ENCODE measurements at regions not wholly inside any gene's neighbourhood (a gene's known extent, or its start where the extent isn't known, plus 50 kb on each side); places are given as distances from the start of the nearest gene placed in this dataset.

GRCh38 chr18:46279673-46280072 lies 175.5 kb downstream of the HAUS1 start:
- H3K9me3 Mint-ChIP-seq: no peaks in the 10 kb centered on the region
- H3K27ac Mint-ChIP-seq: peak overlapping the region in 2 of 6 donors; percentile 48 to 67
- no peaks in the 10 kb centered on the region for H3K36me3 Mint-ChIP-seq
- H3K4me3 Mint-ChIP-seq: no peak overlapping the region
- no peaks in the 10 kb centered on the region for H3K27me3 Mint-ChIP-seq
- ATAC-seq (ENCODE audit: low read depth in 2 of 2) (no peak), DNase-seq (no peak)
- H3K4me1 Mint-ChIP-seq: peaks cover 0 to 11% (median 0%) of the 10 kb centered on the region in 3 donors

DNA sequence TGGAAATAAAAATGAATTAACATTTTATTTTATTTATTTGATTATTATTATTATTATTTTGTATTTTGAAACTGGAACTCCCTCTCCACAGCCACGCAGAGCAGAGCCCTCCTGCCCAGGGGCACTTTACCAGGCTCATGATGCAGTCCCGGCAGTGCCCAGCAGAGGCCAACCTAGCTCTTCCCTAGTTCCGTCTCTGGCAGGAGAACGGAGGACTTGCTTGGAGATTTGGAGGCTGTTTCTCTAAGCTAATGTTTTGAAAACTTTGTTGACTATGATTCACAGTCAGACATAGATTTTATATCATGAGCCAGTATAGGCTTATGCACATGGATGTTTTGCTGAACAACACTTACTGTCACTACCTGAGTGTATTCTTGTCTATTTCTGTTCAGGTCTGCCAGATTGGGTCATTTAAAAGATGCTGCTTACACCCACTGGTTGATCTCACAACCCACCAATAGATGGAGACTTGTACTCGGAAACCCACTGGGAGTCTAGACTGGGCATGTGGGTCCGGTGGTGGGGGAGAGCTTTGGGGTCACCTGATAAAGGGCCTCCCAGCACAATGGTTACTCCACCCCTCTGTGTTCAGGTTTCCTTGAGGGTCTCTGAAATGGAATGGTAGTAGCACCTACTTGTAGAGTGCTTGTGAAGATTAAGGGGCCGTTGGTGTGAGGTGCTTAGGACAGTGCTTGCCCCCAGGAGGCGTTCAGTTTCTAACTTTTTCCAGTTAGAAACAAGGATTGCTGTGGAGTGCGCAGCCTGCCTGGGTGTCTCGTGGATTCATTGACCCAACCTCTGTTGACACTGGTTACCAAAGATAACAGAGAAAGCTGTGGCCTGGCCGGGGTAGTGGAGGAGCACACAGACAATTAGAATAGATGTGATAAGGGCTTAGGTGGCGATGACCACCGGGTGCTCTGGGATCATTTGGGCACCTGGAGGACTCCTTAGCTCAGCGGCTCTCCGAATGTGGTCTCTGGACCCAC lies 177.3 kb downstream of the HAUS1 start:
- peak overlapping the region in 2 of 6 donors; percentile 12 to 74 for H3K27ac Mint-ChIP-seq
- no peaks in the 10 kb centered on the region for H3K27me3 Mint-ChIP-seq
- H3K4me1 Mint-ChIP-seq: peaks cover 0 to 5% (median 0%) of the 10 kb centered on the region in 3 donors
- DNase-seq: peak; percentile 33
- ATAC-seq (ENCODE audit: low read depth in 2 of 2): peak; percentile 75 to 79
- peak overlapping the region in 1 of 8 donors; percentile 57 for H3K4me3 Mint-ChIP-seq
- no peaks in the 10 kb centered on the region for H3K9me3 Mint-ChIP-seq
- no peaks in the 10 kb centered on the region for H3K36me3 Mint-ChIP-seq

DNA sequence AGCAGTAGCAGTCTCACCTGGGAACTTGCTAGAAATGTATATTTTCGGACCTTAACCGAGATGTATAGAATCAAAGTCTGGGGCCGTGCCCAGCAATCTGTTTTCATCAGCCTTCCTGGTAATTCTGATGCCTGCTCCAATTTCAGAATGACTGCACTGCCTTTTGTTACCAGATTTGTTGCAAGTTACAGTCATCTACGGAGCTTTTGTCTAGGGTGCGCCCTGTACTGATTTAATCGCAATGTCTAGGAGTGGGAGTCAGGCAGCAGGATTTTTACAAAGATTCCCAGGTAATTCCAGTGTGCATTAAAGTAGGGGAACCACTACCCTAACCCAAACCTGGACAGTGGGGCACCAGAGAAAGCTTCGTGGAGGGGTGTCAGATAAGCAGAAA lies 178.0 kb downstream of the HAUS1 start:
- H3K4me3 Mint-ChIP-seq: no peak overlapping the region
- no peaks in the 10 kb centered on the region for H3K27me3 Mint-ChIP-seq
- H3K27ac Mint-ChIP-seq: no peak overlapping the region
- no peaks in the 10 kb centered on the region for H3K9me3 Mint-ChIP-seq
- H3K4me1 Mint-ChIP-seq: peaks cover 0 to 3% (median 0%) of the 10 kb centered on the region in 3 donors
- ATAC-seq (ENCODE audit: low read depth in 2 of 2) (no peak), DNase-seq (no peak)
- H3K36me3 Mint-ChIP-seq: no peaks in the 10 kb centered on the region

DNA sequence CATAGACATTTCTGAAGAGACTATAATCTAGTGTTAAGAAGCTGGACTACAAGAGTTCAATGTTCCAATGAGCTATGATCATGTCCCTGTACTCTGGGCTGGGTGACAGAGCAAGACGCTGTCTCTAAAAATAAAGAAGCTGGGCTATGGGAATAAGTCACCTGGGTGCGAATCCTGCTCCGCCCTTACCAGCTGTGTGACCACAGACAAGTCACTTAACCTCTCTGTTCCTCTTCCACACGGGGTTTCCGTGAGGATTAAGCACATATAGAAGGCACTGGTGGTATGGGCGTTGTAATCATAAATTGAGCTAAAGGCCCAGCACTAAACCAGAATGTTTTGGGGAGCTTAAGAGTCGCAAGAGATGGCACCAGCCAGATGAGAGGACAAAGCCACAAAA lies 178.5 kb downstream of the HAUS1 start:
- peaks cover 0 to 2% (median 0%) of the 10 kb centered on the region in 3 donors for H3K4me1 Mint-ChIP-seq
- no peaks in the 10 kb centered on the region for H3K27me3 Mint-ChIP-seq
- ATAC-seq (ENCODE audit: low read depth in 2 of 2) (no peak), DNase-seq (no peak)
- no peaks in the 10 kb centered on the region for H3K36me3 Mint-ChIP-seq
- peak overlapping the region in 1 of 6 donors; percentile 29 for H3K27ac Mint-ChIP-seq
- H3K4me3 Mint-ChIP-seq: no peak overlapping the region
- no peaks in the 10 kb centered on the region for H3K9me3 Mint-ChIP-seq

- ATAC-seq (ENCODE audit: low read depth in 2 of 2): no peak
- Mint-ChIP-seq H3K27ac (no peak overlapping the region), H3K36me3 (no peaks in the 10 kb centered on the region), H3K4me1 (no peaks in the 10 kb centered on the region), H3K4me3 (no peak overlapping the region), H3K9me3 (no peaks in the 10 kb centered on the region), H3K27me3 (no peaks in the 10 kb centered on the region)
- DNase-seq: no peak
Measured at GRCh38 chr18:46283268-46283667, 179.1 kb downstream of the HAUS1 start.

GRCh38 chr18:46283895-46284295 lies 179.7 kb downstream of the HAUS1 start:
- no peaks in the 10 kb centered on the region for H3K9me3 Mint-ChIP-seq
- H3K4me3 Mint-ChIP-seq: no peak overlapping the region
- H3K4me1 Mint-ChIP-seq: no peaks in the 10 kb centered on the region
- DNase-seq: no peak
- H3K27ac Mint-ChIP-seq: no peak overlapping the region
- H3K27me3 Mint-ChIP-seq: no peaks in the 10 kb centered on the region
- no peak for ATAC-seq (ENCODE audit: low read depth in 2 of 2)
- no peaks in the 10 kb centered on the region for H3K36me3 Mint-ChIP-seq

GRCh38 chr18:46289463-46289862 lies 185.3 kb downstream of the HAUS1 start:
- H3K4me1 Mint-ChIP-seq: peaks cover 0 to 10% (median 8%) of the 10 kb centered on the region in 3 donors
- H3K27ac Mint-ChIP-seq: peak overlapping the region in 1 of 6 donors; percentile 26
- DNase-seq (no peak), ATAC-seq (ENCODE audit: low read depth in 2 of 2) (no peak)
- H3K36me3 Mint-ChIP-seq: no peaks in the 10 kb centered on the region
- H3K27me3 Mint-ChIP-seq: no peaks in the 10 kb centered on the region
- H3K9me3 Mint-ChIP-seq: no peaks in the 10 kb centered on the region
- no peak overlapping the region for H3K4me3 Mint-ChIP-seq

- no peak overlapping the region for H3K4me3 Mint-ChIP-seq
- no peaks in the 10 kb centered on the region for H3K36me3 Mint-ChIP-seq
- H3K27me3 Mint-ChIP-seq: no peaks in the 10 kb centered on the region
- DNase-seq: no peak
- H3K9me3 Mint-ChIP-seq: no peaks in the 10 kb centered on the region
- H3K27ac Mint-ChIP-seq: no peak overlapping the region
- peaks cover 0 to 10% (median 8%) of the 10 kb centered on the region in 3 donors for H3K4me1 Mint-ChIP-seq
- no peak for ATAC-seq (ENCODE audit: low read depth in 2 of 2)
Measured at GRCh38 chr18:46289931-46290330, 185.7 kb downstream of the HAUS1 start.

GRCh38 chr18:46290440-46291020 lies 186.3 kb downstream of the HAUS1 start:
- Mint-ChIP-seq H3K36me3 (no peaks in the 10 kb centered on the region), H3K27ac (no peak overlapping the region), H3K4me1 (peaks cover 0 to 10% (median 8%) of the 10 kb centered on the region in 3 donors), H3K27me3 (no peaks in the 10 kb centered on the region), H3K4me3 (no peak overlapping the region), H3K9me3 (no peaks in the 10 kb centered on the region)
- ATAC-seq (ENCODE audit: low read depth in 2 of 2): no peak
- DNase-seq: no peak

- no peaks in the 10 kb centered on the region for H3K36me3 Mint-ChIP-seq
- no peaks in the 10 kb centered on the region for H3K9me3 Mint-ChIP-seq
- DNase-seq (no peak), ATAC-seq (ENCODE audit: low read depth in 2 of 2) (peak; percentile 34 to 73)
- no peaks in the 10 kb centered on the region for H3K27me3 Mint-ChIP-seq
- no peak overlapping the region for H3K4me3 Mint-ChIP-seq
- no peak overlapping the region for H3K27ac Mint-ChIP-seq
- peaks cover 0 to 10% (median 8%) of the 10 kb centered on the region in 3 donors for H3K4me1 Mint-ChIP-seq
Measured at GRCh38 chr18:46291149-46291548, 187.0 kb downstream of the HAUS1 start.

DNA sequence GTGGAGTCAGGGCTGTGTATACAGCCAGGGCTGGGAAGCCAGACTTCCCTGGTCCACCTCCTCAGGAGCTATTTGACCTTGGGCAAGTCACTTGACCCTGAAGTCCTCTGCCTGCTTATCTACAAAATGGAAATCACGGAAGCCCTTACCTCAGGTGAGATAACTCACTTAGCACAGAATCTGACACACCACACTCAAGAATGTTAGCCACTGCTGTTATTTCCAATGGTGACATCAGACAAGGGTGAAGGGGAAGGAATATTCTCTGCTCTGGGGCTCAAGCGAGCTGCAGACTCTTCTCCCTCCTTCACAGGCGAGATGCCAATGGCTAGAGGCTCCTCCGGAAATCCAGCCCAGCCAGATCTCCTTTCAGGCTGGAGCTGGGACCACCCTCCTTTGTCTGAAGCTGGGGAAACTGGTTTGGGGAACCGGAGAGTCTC lies 189.6 kb downstream of the HAUS1 start:
- no peak for ATAC-seq (ENCODE audit: low read depth in 2 of 2)
- H3K4me1 Mint-ChIP-seq: peaks cover 0 to 10% (median 8%) of the 10 kb centered on the region in 3 donors
- no peak overlapping the region for H3K4me3 Mint-ChIP-seq
- no peak overlapping the region for H3K27ac Mint-ChIP-seq
- H3K27me3 Mint-ChIP-seq: no peaks in the 10 kb centered on the region
- no peaks in the 10 kb centered on the region for H3K36me3 Mint-ChIP-seq
- no peaks in the 10 kb centered on the region for H3K9me3 Mint-ChIP-seq
- DNase-seq: no peak

DNA sequence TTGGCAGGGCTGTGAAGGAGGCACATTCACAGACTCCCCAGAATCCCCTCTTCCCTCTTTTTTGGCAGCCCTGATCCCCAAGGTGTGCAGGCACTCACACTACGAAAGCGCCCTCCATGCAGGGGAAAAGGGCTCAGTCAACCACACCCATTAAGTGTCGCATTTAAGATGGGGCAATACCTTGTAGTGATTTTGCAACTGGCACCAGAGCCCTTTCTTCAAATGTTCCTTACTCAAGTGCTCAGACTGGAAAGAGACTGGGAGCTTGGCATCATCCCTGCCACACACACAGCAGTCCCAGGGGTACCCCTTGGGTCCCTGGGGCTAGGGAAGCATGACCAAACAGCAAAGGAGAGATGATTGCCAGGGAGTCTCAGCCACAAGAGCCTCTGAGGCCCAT lies 190.1 kb downstream of the HAUS1 start:
- Mint-ChIP-seq H3K27ac (no peak overlapping the region), H3K4me3 (no peak overlapping the region), H3K4me1 (peaks cover 0 to 10% (median 8%) of the 10 kb centered on the region in 3 donors), H3K27me3 (no peaks in the 10 kb centered on the region), H3K36me3 (no peaks in the 10 kb centered on the region), H3K9me3 (no peaks in the 10 kb centered on the region)
- no peak for ATAC-seq (ENCODE audit: low read depth in 2 of 2)
- DNase-seq: no peak

GRCh38 chr18:46294751-46295150 lies 190.6 kb downstream of the HAUS1 start:
- peaks cover 0 to 10% (median 8%) of the 10 kb centered on the region in 3 donors for H3K4me1 Mint-ChIP-seq
- H3K4me3 Mint-ChIP-seq: peak overlapping the region in 1 of 8 donors; percentile 64
- H3K27ac Mint-ChIP-seq: peak overlapping the region in 1 of 6 donors; percentile 54
- ATAC-seq (ENCODE audit: low read depth in 2 of 2) (no peak), DNase-seq (no peak)
- no peaks in the 10 kb centered on the region for H3K27me3 Mint-ChIP-seq
- H3K9me3 Mint-ChIP-seq: no peaks in the 10 kb centered on the region
- no peaks in the 10 kb centered on the region for H3K36me3 Mint-ChIP-seq

DNA sequence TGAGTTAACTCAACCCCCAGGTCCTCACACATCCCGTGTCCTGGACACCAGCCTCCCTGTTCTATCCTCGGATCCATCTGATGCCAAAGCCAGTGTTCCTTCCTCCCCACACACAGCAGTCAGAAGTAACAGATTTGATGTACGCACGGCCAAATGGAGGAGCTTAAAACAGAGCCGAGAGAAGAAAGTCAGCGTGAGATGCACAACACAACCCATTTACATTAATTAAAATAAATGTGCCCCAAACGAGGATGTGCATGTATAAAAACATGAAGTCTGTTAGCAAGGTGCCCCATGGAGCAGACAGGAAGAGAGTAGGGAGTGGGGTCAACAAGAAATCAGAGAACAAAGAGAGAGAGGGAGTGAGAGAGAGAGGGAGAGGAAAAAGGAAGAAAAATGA lies 191.2 kb downstream of the HAUS1 start:
- H3K4me3 Mint-ChIP-seq: no peak overlapping the region
- peaks cover 0 to 10% (median 8%) of the 10 kb centered on the region in 3 donors for H3K4me1 Mint-ChIP-seq
- no peaks in the 10 kb centered on the region for H3K9me3 Mint-ChIP-seq
- DNase-seq (no peak), ATAC-seq (ENCODE audit: low read depth in 2 of 2) (no peak)
- no peaks in the 10 kb centered on the region for H3K27me3 Mint-ChIP-seq
- no peak overlapping the region for H3K27ac Mint-ChIP-seq
- H3K36me3 Mint-ChIP-seq: no peaks in the 10 kb centered on the region

Data from naive B cell (primary cell).